NT2/D1 (cell line): ENCODE measurements at regions not wholly inside any gene's neighbourhood (a gene's known extent, or its start where the extent isn't known, plus 50 kb on each side); places are given as distances from the start of the nearest gene placed in this dataset.

ENCODE experiments used
- SUZ12 ChIP-seq: IDR thresholded peaks from 2 replicates; pipeline ENCODE4 v1.6.1; 2011; ENCODE audit not compliant: insufficient read length, insufficient read depth; ENCODE audit errors: extremely low read depth
- ZNF274 ChIP-seq: IDR thresholded peaks from 2 replicates; pipeline ENCODE4 v1.6.1; 2011; ENCODE audit warnings: mild to moderate bottlenecking, low read depth, low read length

DNA sequence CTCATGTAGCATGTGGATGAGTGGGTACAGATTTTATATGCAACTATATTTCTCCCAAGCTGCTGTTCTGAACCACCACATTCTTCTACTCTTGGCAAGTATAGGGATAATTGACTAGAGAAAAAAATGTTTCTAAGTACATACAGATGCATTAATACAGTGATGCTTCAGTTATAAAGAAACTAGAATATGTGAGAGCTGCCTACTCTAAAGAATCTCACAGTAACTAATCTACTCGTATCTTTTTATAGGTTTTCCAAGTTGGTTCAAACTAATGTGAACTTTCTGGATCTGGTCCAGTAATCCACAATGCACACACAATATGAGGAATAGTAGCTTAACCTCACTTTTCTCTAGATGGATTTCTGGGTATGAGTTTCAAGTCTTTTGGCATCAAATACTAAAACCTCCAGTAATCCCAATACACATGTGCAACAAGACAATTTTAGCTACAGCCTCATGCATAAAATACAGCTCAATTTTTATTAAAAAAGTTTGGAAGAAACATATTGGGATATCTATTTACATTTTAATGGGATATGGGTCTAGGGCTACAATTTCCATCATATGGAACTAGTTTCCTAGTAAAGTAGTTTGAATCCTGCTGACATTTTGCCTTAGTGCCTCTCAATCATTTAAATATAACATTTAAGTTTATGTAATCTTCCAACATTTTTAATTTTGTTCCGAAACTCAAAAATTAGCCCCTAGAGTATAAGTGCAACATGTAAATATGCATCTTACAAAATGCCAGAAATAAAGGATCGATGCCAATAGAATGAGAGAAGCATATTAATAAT is 2209.7 kb downstream of the LRRC4C start:
- TF ChIP-seq SUZ12 (no peak), ZNF274 (no peak)
